ENCODE measurements at regions not wholly inside any gene's neighbourhood (a gene's known extent, or its start where the extent isn't known, plus 50 kb on each side); places are given as distances from the start of the nearest gene placed in this dataset.

GRCh38 chr3:154716170-154716569, 286.2 kb upstream of the GPR149 start:
- no peak for TF ChIP-seq CTCF (conservative IDR thresholded peaks at IDR 0.05)
- no peak for TF ChIP-seq EZH2 (IDR thresholded peaks at IDR 0.05; ENCODE audit: low read depth)

All from PC-9 (cell line).